Uterus (tissue), 2 donors: ENCODE measurements at regions not wholly inside any gene's neighbourhood (a gene's known extent, or its start where the extent isn't known, plus 50 kb on each side); places are given as distances from the start of the nearest gene placed in this dataset.
"Not testable (repeated sequence)": the region's sequence is repeated elsewhere in the genome, so short reads cannot be mapped to it uniquely, and the experiment has no call there.

ENCODE experiments used
- POLR2A ChIP-seq, 2 donors: fragments of 450-650 bp; IDR thresholded peaks; one replicate each; pipeline ENCODE4 v1.6.1; 2016; ENCODE audit warnings: antibody characterized with exemption in 2 of 2, mild to moderate bottlenecking in 1 of 2, moderate library complexity in 1 of 2
- TF ChIP-seq, protein P1 (sequence below), 4 experiments: fragments of 200-600 bp in 2 of 4; fragments of 450-650 bp in 2 of 4; sonication (generic) in 2 of 4; IDR thresholded peaks; one replicate each; pipeline ENCODE4 v1.5.1; 2016 to 2019; ENCODE audit warnings: antibody characterized with exemption in 4 of 4, mild to moderate bottlenecking in 2 of 4, moderate library complexity in 1 of 4

DNA sequence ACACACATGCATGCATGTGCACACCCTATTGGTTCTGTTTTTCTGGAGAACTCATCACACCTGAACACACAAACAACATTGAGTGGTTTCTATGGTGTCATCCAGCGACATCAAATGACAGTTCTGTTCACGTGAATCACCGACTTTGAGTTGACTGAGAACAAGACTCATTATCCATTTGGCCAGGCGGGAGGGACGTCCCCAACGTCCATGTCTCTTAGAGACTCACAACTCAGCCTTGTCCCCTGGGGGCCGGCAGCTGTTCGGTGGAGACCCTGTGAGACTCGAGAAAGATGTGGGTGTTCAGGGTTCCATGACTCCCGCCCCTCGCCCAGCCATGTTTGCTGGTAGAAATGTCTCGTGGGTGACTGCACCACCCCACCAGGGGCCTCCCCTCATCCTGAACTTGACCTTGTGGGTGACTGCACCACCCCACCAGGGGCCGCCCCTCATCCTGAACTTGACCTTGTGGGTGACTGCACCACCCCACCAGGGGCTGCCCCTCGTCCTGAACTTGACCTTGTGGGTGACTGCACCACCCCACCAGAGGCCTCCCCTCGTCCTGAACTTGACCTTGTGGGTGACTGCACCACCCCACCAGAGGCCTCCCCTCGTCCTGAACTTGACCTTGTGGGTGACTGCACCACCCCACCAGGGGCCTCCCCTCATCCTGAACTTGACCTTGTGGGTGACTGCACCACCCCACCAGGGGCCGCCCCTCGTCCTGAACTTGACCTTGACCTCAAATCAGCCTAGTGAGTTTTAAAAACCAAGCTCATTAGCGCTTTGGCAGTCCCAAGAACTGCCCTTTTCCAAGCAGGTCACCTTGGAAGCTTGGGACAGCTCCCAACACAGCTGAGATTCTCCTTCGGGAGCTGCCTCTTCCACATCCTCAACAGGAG is 163.8 kb downstream of the SHANK2 start:
- TF ChIP-seq, protein P1, sequence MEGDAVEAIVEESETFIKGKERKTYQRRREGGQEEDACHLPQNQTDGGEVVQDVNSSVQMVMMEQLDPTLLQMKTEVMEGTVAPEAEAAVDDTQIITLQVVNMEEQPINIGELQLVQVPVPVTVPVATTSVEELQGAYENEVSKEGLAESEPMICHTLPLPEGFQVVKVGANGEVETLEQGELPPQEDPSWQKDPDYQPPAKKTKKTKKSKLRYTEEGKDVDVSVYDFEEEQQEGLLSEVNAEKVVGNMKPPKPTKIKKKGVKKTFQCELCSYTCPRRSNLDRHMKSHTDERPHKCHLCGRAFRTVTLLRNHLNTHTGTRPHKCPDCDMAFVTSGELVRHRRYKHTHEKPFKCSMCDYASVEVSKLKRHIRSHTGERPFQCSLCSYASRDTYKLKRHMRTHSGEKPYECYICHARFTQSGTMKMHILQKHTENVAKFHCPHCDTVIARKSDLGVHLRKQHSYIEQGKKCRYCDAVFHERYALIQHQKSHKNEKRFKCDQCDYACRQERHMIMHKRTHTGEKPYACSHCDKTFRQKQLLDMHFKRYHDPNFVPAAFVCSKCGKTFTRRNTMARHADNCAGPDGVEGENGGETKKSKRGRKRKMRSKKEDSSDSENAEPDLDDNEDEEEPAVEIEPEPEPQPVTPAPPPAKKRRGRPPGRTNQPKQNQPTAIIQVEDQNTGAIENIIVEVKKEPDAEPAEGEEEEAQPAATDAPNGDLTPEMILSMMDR (IDR thresholded peaks at IDR 0.05) = not testable (repeated sequence)
- TF ChIP-seq POLR2A (IDR thresholded peaks at IDR 0.05) = not testable (repeated sequence)
